GM19438 (cell line): ENCODE measurements at regions not wholly inside any gene's neighbourhood (a gene's known extent, or its start where the extent isn't known, plus 50 kb on each side); places are given as distances from the start of the nearest gene placed in this dataset.
"Not testable (repeated sequence)": the region's sequence is repeated elsewhere in the genome, so short reads cannot be mapped to it uniquely, and the experiment has no call there.

Experiments
- ATAC-seq: cut with Tn5 transposase; IDR thresholded peaks from one replicate; pipeline ENCODE4 v1.9.1; 2021; ENCODE audit warnings: low read depth; ENCODE audit not compliant: unreplicated experiment

DNA sequence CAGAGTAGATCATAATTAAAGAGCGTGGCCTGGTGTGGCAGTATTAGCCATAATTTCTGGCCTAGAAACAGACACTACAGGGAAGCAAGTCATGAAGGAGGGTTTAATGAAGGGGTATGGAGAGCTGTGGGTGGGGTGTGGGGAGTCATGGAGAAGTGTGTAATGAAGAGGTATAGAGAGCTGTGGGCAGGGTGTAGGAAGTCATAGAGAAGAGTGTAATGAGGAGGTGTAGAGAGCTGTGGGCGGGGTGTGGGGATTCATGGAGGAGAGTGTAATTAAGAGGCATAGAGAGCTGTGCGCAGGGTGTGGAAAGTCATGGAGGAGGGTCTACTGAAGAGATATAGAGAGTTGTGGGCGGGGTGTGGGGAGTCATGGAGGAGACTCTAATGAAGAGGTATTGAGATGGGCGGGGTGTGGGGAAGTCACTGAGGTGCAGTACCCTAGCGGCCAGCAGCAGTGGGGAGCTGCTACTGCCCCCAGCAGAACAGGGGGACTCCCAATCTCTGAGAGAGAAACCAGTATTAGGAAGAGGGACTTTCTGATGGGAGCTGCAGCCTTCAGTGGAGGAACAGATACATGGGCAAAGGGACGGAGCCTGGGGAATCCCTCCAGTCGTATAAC, 145.4 kb upstream of the FOXA2 start:
- no peak for ATAC-seq

DNA sequence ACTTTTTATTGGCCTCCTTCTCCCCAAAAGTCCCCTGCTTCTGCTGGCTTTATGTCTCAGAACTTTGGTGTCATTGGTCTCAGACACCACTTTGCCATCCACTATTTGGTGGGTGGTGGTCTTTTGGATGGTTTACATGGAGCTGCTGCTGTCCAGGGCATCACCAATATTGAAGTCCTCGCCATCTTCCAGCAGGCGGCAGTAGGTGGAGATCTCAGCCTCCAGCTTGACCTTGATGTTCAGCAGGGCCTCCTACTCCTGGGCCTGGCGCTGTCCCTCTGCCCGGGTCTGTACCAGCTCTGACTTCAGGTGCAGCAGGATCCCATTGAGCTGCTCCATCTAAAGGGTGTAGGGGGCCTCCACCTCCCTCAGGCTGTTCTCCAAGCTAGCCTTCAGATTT, 148.4 kb upstream of the FOXA2 start:
- ATAC-seq = no peak

DNA sequence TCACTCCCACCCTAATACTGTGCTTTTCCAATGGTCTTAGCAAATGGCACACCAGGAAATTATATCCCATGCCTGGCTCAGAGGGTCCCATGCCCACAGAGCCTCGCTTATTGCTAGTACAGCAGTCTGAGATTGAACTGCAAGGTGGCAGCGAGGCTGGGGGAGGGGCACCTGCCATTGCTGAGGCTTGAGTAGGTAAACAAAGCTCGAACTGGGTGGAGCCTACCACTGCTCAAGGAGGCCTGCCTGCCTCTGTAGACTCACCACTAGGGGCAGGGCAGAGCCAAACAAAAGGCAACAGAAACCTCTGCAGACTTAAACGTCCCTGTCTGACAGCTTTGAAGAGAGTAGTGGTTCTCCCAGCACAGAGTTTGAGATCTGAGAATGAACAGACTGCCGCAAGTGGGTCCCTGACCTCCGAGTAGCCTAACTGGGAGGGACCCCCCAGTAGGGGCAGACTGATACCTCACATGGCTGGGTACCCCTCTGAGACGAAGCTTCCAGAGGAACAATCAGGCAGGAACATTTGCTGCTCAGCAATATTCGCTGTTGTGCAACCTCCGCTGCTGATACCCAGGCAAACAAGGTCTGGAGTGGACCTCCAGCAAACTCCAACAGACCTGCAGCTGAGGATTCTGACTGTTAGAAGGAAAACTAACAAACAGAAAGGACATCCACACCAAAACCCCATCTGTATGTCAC, 150.7 kb upstream of the FOXA2 start:
- not testable (repeated sequence) for ATAC-seq

DNA sequence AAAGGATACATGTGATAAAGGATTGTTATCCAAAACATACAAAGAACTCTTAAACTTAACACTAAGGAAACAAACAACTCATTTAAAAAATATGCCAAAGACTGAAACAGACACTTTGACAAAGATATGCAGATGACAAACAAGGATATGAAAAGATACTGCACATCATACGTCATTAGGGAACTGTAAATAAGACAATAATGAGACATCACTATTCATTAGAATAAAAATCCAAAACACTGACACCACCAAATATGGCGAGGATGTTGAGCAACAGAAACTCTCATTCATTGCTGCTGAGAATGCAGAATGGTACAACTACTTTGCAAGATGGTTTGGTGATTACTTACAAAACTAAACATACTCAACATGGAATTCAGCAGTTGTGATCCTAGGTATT, 156.5 kb upstream of the FOXA2 start:
- no peak for ATAC-seq

DNA sequence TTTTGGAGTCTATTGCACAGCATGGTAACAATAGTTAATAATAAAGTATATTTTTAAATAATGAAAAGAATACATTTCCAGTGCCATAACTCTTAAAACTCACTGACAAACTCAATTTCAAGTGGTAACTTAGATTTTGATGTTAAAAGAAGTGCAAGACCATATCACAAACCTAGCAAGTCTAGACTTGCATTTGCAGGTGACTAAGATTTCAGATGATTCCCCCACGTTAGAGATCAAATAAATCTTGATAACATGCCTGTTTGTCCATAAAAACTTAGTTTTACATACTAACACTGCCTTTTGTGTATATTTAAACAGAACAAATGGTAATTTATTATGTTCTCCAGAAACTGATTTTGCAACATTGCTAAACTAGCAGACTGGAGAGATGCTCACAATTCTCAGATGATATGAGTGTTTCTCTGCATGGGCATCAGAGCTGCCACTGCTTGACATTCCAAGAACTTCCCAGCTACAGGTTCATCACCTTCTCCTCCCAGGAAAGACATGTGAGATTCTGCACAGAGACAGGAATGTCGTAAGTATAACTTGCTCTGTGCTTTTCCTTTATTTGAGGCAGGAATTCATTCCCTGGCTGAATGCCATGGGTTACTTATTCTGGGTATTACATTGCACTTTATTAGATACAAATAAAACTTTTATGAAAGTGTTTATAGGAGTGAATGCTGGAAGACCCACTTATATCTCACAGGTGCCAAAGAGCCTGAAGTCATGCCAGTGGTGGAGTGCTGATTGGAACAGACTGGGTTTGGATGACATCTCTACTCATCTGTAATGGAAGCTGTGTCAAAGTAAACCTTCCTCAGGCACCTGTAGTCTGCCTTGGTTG, 160.2 kb upstream of the FOXA2 start:
- ATAC-seq = no peak

DNA sequence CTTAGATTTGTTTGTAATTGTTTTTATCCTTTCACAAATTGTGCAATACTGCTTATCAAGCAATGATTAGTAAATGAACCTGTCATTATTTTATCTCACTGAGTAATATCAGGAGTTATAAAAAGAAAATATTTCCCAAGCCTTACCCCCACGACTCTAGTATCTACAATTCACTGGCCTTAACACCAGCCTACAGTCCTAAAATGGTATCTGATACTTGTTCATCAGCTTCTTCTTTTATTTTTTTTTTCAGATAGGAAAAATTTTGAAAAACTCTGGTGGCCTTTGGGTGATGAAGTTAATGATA, 160.8 kb upstream of the FOXA2 start:
- ATAC-seq = no peak

DNA sequence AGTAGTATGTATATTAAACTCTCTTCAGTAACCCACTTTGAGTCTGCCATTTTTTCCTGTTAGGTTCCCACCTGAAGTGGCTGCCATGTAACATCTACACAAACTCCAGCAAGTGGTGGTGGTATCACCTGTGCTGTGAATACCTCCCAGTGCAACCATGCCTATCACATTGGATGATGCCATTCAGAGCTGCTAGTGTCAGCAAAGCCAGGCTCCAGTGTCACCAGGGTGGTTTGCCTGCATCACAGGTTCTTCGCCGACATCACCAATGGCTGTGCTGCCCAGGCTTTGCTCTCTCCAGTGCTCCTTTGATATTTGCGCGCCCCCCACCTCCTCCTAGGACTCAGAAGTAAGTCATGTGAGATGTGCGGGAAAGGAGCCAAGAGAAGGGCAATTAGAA, 162.6 kb upstream of the FOXA2 start:
- ATAC-seq = no peak

DNA sequence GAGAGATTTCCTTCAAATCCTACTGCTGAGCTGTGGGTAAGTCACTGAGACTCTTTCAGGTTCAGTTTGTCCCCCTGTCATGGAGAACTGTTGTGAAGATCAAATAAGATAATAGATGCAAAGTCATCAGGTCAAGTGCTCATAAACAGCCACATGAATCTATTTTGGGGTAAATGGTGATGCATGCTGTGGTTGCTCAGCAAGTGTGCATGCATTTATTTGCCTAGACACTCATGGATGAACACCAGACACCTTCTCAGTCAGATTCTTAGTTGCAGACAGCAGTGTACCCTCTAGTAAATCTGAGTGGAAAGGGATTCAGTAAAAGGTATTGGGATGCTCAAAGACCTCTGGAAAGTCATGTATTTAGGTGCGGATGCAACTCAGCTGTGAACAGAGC, 168.0 kb upstream of the FOXA2 start:
- no peak for ATAC-seq

DNA sequence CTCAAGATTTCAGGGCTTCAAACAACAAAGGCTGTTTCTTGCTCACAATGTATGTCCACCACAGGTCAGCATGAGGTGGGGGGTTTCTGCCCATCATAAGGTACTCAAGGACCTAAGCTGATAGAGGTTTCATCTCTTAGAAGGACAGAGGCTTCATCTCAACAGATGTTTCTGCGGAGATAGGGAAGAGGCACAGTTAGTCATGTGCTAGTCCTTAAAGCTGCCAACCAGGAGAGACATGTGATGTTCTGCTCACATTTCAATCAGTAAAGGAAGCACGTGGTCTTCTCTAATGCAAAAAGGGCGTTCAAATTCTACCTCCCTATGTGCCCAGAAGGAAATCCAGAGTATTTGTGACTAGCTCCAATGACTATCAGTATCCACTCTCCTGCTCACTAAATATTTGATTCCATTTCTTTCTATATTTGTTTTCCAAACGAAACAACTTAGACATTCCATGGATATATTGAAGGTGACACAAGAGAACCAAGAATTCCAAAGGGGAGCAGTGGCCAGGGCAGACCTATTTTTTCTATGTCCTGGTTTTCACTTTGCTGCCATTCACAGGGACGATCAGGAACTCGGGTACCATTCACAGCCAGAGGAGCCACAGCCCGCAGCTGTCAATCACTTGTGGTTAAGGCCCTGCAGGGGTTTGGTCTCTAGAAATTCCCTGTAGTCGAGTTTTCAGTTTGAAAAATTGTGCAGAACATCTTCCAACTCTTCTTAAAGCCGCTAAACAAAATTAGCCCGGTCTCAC, 173.2 kb upstream of the FOXA2 start:
- ATAC-seq = no peak

DNA sequence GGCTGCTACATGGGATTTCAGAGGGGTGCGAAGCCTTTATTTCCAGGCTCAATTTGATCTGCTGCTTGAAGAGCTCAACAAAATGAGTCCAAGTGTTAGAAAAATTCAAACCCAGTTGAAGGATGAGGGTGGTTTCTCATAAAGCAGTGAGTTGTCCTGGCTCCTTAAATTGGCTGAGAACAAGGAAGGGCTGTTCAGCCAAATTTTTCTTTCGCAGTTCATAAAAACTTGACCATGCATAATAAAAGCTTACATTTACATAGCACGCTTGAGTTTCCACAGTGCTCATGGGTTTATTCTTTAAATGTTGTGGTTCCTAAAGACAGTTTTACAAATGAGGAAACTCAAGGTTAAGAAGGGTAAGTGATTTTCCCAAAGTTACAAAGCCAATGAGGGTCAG, 174.4 kb upstream of the FOXA2 start:
- ATAC-seq = no peak

DNA sequence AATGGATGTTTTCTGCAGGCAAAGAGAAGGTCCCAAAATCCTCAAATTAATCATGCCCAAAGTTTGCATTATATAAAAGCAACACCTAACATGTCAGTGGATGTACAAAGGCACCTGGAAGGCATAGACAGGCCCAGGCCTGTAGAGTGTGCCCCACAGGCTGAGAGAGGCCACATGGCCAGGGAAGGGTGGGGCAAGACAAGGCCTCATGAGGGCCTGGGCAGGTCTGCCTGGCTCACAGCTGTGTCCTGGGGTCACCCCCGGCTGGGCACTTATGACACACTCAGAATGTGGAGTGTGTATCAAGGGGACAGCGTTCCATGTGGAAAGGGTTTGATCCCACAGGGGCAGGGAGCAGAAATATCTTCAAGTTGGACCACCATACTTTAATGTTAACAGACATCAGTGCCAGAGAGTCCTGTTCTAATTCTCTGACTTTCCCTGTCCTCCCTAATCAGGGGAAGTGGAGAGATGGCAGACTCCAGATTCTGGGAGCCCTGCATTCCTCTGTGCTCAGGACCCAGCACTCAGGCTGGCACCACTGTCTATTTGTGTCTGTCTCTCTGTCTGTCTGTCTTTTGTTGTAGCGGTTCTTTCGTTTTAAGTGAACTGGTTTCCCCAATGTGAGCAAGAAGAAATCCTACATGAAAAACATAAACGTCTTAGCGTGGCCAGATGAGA, 178.3 kb upstream of the FOXA2 start:
- ATAC-seq = no peak

DNA sequence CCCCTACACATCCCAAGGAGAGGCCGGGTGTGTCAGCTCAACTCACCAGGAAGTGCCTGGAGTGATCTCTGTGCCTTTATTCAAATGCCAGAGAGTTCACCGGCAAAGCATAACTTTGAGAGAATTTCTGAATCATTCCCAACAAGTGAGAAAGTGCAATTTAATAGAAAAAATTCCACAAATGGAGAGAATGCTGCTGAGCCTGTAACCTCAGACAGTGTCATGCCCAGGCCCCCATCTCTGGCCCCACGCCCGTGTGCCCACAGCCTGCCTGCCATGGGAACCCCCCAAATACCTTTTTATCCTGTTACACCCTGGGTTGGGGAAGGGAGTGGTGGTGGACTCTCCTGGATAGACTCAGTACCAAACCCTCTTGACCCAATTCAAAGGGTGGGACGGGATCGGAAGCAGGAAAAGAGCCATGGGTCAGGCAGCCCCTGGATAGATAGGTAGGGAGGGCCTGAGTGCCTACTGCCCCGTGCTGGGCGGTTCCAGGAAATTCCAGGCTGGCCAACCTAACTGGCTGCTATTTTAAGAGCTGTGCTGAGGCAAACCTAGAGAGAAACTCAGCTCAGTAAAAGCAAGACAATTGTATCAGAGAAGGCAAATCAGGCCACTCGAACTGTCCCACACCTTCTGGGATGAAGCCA, 179.0 kb upstream of the FOXA2 start:
- no peak for ATAC-seq

DNA sequence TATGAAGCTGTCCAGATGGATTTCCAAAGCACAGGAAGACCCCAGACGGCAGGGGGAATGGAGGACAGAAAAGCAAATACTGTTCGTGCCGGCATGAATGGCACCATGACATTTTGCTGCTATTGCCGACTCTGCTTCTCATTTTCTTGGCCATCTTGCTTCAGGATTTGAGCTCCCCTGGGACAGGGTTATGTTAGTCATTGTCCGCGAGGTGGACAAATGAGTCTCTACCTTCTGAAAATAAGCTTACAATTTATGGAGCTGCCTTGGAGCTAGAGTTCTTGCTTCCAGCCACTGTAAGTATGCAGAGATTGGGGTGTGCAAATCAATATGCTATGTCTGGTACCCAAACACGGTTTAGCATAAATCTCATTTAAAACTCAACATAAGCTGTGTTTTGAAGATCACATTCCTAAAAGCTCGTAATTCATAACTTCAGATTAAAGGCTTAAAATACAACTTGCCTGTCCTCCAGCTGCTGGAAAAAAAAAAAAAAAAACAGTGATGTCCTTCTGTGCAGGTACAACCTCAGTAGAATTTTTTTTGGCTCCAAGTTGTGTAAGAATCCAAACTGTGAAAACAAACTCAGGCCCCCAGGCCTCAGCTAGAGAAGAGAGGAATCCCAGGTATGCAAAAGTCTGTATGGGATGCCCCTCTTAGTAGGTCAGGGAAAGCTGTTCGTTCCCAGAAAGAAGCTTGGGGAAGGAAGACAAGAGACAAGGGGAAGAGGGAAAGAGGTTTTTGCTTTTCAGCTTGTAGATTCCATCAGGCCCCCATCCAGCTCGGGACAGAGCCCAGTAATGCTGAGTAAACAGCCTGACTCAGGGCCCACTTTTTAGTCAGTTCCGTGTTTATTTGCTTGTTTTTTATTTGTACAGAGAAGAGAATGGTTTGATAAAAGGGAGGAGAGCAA, 184.2 kb upstream of the FOXA2 start:
- no peak for ATAC-seq

DNA sequence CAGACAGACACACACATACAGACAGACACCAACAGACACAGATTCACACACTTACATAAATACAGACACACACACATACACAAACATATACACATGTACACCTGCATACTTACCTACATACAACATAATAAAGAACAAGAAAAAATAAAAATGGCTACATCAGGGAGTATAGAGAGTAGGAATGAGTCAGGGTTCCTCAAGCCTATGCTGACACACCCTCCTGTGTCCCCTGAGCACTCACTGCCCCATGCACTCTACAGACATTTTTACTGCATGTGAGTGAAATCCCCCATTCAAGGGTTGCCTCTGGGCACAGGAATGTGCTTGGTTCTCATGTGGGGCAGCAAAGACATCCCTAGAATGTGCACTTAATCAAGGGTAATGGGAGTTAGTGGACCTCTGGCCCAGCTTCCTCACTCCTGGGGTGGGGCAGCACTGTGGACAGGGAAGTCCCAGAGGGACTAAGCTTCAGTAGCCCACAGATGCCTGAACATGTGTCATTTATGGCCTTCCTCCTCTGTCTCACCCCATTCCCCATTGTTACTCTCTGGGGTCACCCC, 185.9 kb upstream of the FOXA2 start:
- ATAC-seq = no peak

DNA sequence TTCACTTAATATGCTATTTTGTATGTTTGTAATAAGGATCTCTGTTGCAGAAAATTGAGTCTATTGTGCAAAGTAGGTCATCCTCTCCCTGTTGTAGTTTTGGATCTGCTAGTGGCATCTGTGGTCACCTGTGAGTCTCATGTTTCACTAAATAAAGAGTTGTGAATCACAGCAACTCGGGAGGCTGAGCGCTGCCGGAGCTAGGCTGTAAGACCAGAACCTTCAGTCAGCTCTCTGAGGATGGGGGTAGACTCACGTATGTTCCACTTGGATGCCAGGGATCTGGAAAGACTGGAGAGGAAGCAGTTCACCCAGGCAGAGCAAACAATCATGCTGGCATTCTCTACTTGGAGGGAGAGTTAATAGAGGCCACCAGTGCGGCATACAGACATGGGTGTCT, 187.3 kb upstream of the FOXA2 start:
- ATAC-seq = no peak

DNA sequence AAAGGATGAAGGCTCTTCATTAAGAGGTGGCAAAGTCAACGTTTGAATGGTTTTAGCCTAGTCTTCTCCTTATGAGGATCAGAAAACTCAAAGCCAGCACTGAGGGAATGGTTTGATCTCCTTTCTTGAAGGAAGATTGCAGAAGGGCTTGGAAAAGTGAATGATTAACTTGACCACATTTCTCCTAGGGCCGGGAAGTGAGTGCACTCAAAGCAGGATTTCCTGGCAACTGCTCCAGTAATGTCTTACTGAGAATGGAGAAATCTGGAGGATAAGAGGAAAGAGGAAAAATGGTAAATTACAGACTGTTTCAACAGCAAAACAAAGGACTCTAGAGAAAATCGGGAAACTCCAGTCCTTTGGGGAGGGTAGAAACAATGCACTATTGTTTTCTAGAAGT, 189.0 kb upstream of the FOXA2 start:
- ATAC-seq = no peak

DNA sequence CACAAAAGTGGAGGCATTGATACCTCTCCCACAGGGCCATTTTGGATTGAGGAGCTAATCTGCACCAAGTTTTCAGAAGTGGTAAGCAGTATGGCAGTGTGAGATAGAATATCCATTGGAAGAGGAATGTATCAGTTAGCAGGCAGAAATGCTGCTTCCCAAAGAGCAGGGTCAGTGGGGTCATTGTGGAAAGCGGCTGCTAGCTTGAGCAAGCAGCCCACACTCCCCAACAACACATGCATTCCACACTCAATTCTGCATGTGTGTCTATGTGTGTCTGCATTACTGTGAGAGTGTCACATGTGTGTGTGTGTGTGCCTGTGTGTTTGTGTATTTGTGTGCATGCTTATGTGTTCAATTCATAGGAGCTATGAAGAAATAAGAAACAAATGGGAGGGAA, 190.9 kb upstream of the FOXA2 start:
- no peak for ATAC-seq

DNA sequence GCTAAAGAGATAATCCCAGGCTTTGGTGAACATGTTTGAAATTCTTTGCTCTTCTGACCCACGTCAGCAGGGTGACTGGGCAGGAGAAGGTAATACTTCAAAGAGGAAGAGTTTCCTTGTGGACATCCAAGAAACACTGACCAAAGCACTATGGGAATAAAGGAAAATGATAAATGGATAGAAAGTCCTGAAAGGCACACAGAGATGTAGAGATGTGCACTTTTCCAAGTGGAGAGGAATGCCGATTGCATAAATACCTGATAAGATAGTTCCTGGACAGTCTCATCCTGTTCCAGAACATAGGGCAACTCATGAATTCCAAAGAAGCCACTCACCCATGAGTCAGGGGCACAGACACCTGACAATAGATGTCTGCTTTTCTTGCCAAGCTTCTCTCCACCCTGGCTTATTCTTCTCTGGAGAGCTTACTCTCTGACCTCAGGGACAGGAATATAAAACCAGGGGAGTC, 191.3 kb upstream of the FOXA2 start:
- ATAC-seq = no peak

DNA sequence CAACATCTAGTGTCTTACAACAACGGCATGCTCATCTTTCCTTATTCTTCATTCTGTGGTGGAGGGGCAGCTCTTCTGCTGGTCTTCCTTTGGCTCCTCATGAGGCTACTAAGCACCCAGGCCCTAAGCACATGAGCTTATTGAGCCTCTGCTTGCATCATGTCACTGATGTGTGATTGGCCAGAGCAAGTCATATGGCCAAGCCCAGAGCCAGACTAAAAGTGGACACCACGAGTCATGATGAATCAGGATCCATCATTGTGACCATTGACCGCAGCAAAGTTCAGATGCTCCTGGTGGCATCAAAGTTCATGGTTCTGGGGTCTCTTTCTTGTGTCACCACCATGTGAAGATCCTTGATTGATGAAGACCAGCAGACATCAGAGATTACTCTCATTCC, 192.0 kb upstream of the FOXA2 start:
- no peak for ATAC-seq
